ENCODE measurements at regions not wholly inside any gene's neighbourhood (a gene's known extent, or its start where the extent isn't known, plus 50 kb on each side); places are given as distances from the start of the nearest gene placed in this dataset.

GRCh38 chr11:115848080-115848479 lies 343.9 kb upstream of the CADM1 start (continued):
- no peak for TF ChIP-seq HES2 (IDR thresholded peaks at IDR 0.05)

- H3K4me3 ChIP-seq, result no peak overlapping the region
- DNase-seq (ENCODE audit: low read depth in 1 of 2, low spot score in 1 of 2), result no peak
- ChIA-PET CTCF (no interaction called here), POLR2A (no interaction called here)
- WGBS (ENCODE audit: missing lambda C conversion rate), result 38% methylated on average over 1 of the region's 1 CpG
- no peak for TF ChIP-seq SMC3 (IDR thresholded peaks at IDR 0.05)
- no peak for TF ChIP-seq POLR2AphosphoS2 (conservative IDR thresholded peaks at IDR 0.05; ENCODE audit: low read length)
- TF ChIP-seq ZNF302 (CRISPR knock-in tag; IDR thresholded peaks at IDR 0.05), result no peak
- TF ChIP-seq CHD4 (IDR thresholded peaks at IDR 0.05; ENCODE audit: borderline replicate concordance), result no peak
- TF ChIP-seq EHF (CRISPR knock-in tag; IDR thresholded peaks at IDR 0.05), result no peak
- no peak for TF ChIP-seq CBX2 (IDR thresholded peaks at IDR 0.05; ENCODE audit: borderline replicate concordance, low read depth)
- no peak for TF ChIP-seq HOXB5 (CRISPR knock-in tag; IDR thresholded peaks at IDR 0.05)
- no peak for TF ChIP-seq MAFK (IDR thresholded peaks at IDR 0.05; ENCODE audit: partially characterized antibody)
- no peak for TF ChIP-seq PHF8 (IDR thresholded peaks at IDR 0.05; ENCODE audit: borderline replicate concordance, low read depth)
- no peak for TF ChIP-seq RNF2 (IDR thresholded peaks at IDR 0.05; ENCODE audit: borderline replicate concordance, low read depth)
- TF ChIP-seq NR3C1 (IDR thresholded peaks at IDR 0.05), result no peak
- no peak for FAIRE-seq
- no peak for ATAC-seq
- H3K4me1 ChIP-seq, result no peaks in the 10 kb centered on the region
- H3K4me2 ChIP-seq, result no peak overlapping the region
- no peak overlapping the region for H3K27ac ChIP-seq
- 0 out of 3 replicates have a peak, but pooled peaks cover 2% of the 10 kb centered on the region for H3K9me3 ChIP-seq
These were observed 341.7 kb upstream of the CADM1 start for GRCh38 chr11:115845872-115846271.

- H3K9me3 ChIP-seq, result no peaks in the 10 kb centered on the region
- DNase-seq (ENCODE audit: low read depth in 1 of 2, low spot score in 1 of 2) (no peak), FAIRE-seq (no peak), ATAC-seq (no peak)
- TF ChIP-seq CEBPB (IDR thresholded peaks at IDR 0.05) (no peak), NR3C1 (IDR thresholded peaks at IDR 0.05) (no peak), ZSCAN20 (CRISPR knock-in tag; IDR thresholded peaks at IDR 0.05) (no peak), CBX8 (IDR thresholded peaks at IDR 0.05) (no peak), EHMT2 (IDR thresholded peaks at IDR 0.05; ENCODE audit: low read depth) (no peak), RCOR1 (IDR thresholded peaks at IDR 0.05; ENCODE audit: low read depth, low read length) (no peak), NPAS2 (CRISPR knock-in tag; IDR thresholded peaks at IDR 0.05; ENCODE audit: borderline replicate concordance) (no peak), E2F6 (IDR thresholded peaks at IDR 0.05; ENCODE audit: borderline replicate concordance, low read depth) (no peak), ZC3H11A (IDR thresholded peaks at IDR 0.05) (no peak), SMC3 (IDR thresholded peaks at IDR 0.05) (no peak), TP53 (CRISPR knock-in tag; IDR thresholded peaks at IDR 0.05) (no peak), BHLHE40 (IDR thresholded peaks at IDR 0.05; ENCODE audit: low read depth, low read length) (no peak), RARB (CRISPR knock-in tag; IDR thresholded peaks at IDR 0.05) (no peak), HOXB5 (CRISPR knock-in tag; IDR thresholded peaks at IDR 0.05) (no peak), POLR2AphosphoS2 (conservative IDR thresholded peaks at IDR 0.05; ENCODE audit: low read length) (no peak), KDM1A (IDR thresholded peaks at IDR 0.05; ENCODE audit: low read depth) (no peak)
- H3K4me3 ChIP-seq, result no peak overlapping the region
- H3K27ac ChIP-seq, result no peak overlapping the region
- no peaks in the 10 kb centered on the region for H3K4me1 ChIP-seq
- no peak overlapping the region for H3K4me2 ChIP-seq
- 5% methylated on average over 3 of the region's 3 CpGs for WGBS (ENCODE audit: missing lambda C conversion rate)
- CTCF ChIA-PET, result no interaction called here
- POLR2A ChIA-PET, result interaction anchor here (0.7 kb wide), 1 partner anchor 357 kb away, joined by 7 read pairs; no protein-coding TSS in a partner anchor
These were observed 339.5 kb upstream of the CADM1 start for GRCh38 chr11:115843685-115844084.

GRCh38 chr11:115843111-115843510 lies 338.9 kb upstream of the CADM1 start:
- TF ChIP-seq HES2 (IDR thresholded peaks at IDR 0.05) (no peak), SMC3 (IDR thresholded peaks at IDR 0.05) (no peak)
- ChIA-PET CTCF (no interaction called here), POLR2A (no interaction called here)
- ATAC-seq (no peak), FAIRE-seq (no peak), DNase-seq (ENCODE audit: low read depth in 1 of 2, low spot score in 1 of 2) (no peak)
- no peaks in the 10 kb centered on the region for H3K9me3 ChIP-seq
- no peak overlapping the region for H3K4me3 ChIP-seq
- no peak overlapping the region for H3K4me2 ChIP-seq
- WGBS (ENCODE audit: missing lambda C conversion rate), result 0% methylated on average over 1 of the region's 1 CpG
- H3K27ac ChIP-seq, result no peak overlapping the region
- H3K4me1 ChIP-seq, result no peaks in the 10 kb centered on the region
